ENCODE measurements at regions not wholly inside any gene's neighbourhood (a gene's known extent, or its start where the extent isn't known, plus 50 kb on each side); places are given as distances from the start of the nearest gene placed in this dataset.
"Not testable (repeated sequence)": the region's sequence is repeated elsewhere in the genome, so short reads cannot be mapped to it uniquely, and the experiment has no call there.

GRCh38 chr1:194858811-194859480, 1672.5 kb upstream of the B3GALT2 start:
- TF ChIP-seq CTCF (conservative IDR thresholded peaks at IDR 0.05; ENCODE audit: low read length); EZH2phosphoT487 (IDR thresholded peaks at IDR 0.05; ENCODE audit: borderline replicate concordance): not testable (repeated sequence)

Measured in Loucy (cell line).